HG03103 (cell line): ENCODE measurements at regions not wholly inside any gene's neighbourhood (a gene's known extent, or its start where the extent isn't known, plus 50 kb on each side); places are given as distances from the start of the nearest gene placed in this dataset.

ENCODE experiments used
- ATAC-seq: cut with Tn5 transposase; IDR thresholded peaks from one replicate; pipeline ENCODE4 v1.9.1; 2021; ENCODE audit warnings: low read depth; ENCODE audit not compliant: unreplicated experiment

GRCh38 chr12:45622210-45622937, 107.1 kb upstream of the ARID2 start:
- ATAC-seq, result no peak

- no peak for ATAC-seq
Observed at GRCh38 chr12:45623221-45623620, 106.3 kb upstream of the ARID2 start.

- ATAC-seq, result no peak
Observed at GRCh38 chr12:45623940-45624339, 105.6 kb upstream of the ARID2 start.

GRCh38 chr12:45626965-45627364, 102.5 kb upstream of the ARID2 start:
- no peak for ATAC-seq

GRCh38 chr12:45627407-45628069, 102.0 kb upstream of the ARID2 start:
- no peak for ATAC-seq

GRCh38 chr12:45629292-45629691, 100.2 kb upstream of the ARID2 start:
- ATAC-seq, result no peak

GRCh38 chr12:45633733-45634132, 95.8 kb upstream of the ARID2 start:
- ATAC-seq, result no peak

GRCh38 chr12:45634273-45634917, 95.1 kb upstream of the ARID2 start:
- ATAC-seq, result no peak

GRCh38 chr12:45637242-45637641, 92.3 kb upstream of the ARID2 start:
- no peak for ATAC-seq

GRCh38 chr12:45637706-45638105, 91.8 kb upstream of the ARID2 start:
- no peak for ATAC-seq

GRCh38 chr12:45638386-45638785, 91.1 kb upstream of the ARID2 start:
- ATAC-seq, result no peak

- ATAC-seq, result no peak
Observed at GRCh38 chr12:45644541-45644940, 85.0 kb upstream of the ARID2 start.

GRCh38 chr12:45646851-45647581, 82.5 kb upstream of the ARID2 start:
- no peak for ATAC-seq

GRCh38 chr12:45648070-45648469, 81.4 kb upstream of the ARID2 start:
- no peak for ATAC-seq

GRCh38 chr12:45651029-45651428, 78.5 kb upstream of the ARID2 start:
- ATAC-seq, result no peak

GRCh38 chr12:45654002-45654665, 75.4 kb upstream of the ARID2 start:
- no peak for ATAC-seq

GRCh38 chr12:45655186-45655585, 74.3 kb upstream of the ARID2 start:
- ATAC-seq, result no peak

GRCh38 chr12:45655743-45656142, 73.8 kb upstream of the ARID2 start:
- no peak for ATAC-seq

GRCh38 chr12:45658020-45658419, 71.5 kb upstream of the ARID2 start:
- ATAC-seq, result no peak

- no peak for ATAC-seq
Observed at GRCh38 chr12:45660330-45660729, 69.2 kb upstream of the ARID2 start.

- no peak for ATAC-seq
Observed at GRCh38 chr12:45663455-45663854, 66.1 kb upstream of the ARID2 start.
